RWPE2 (cell line): ENCODE measurements at regions not wholly inside any gene's neighbourhood (a gene's known extent, or its start where the extent isn't known, plus 50 kb on each side); places are given as distances from the start of the nearest gene placed in this dataset.
"Not testable (repeated sequence)": the region's sequence is repeated elsewhere in the genome, so short reads cannot be mapped to it uniquely, and the experiment has no call there.

Experiments
- ATAC-seq: fragments of 200-7000 bp; cut with Tn5 transposase; 3 replicates; pipeline ENCODE4 v1.9.1; 2021; ENCODE audit warnings: low read depth
- DNase-seq: peaks from one replicate; pipeline ENCODE4 v3.0.0-alpha.2; 2020; ENCODE audit warnings: low spot score
- H3K27ac ChIP-seq: fragments of 450-650 bp; 2 replicates; pipeline ENCODE4 v1.5.1; 2017; ENCODE audit warnings: mild to moderate bottlenecking; ENCODE audit not compliant: poor library complexity, severe bottlenecking
- H3K27me3 ChIP-seq: fragments of 250-450 bp; sonication (Bioruptor Pico); 2 replicates; pipeline ENCODE4 v1.5.1; 2021; ENCODE audit warnings: mild to moderate bottlenecking, moderate library complexity; ENCODE audit not compliant: insufficient read depth, poor library complexity, severe bottlenecking
- H3K36me3 ChIP-seq: fragments of 250-450 bp; sonication (Bioruptor Pico); 2 replicates; pipeline ENCODE4 v1.5.1; 2020; ENCODE audit warnings: low read depth, mild to moderate bottlenecking, moderate library complexity
- H3K4me1 ChIP-seq: fragments of 250-450 bp; sonication (Bioruptor Pico); 2 replicates; pipeline ENCODE4 v1.5.1; 2021; ENCODE audit warnings: mild to moderate bottlenecking, moderate library complexity; ENCODE audit not compliant: insufficient read depth, poor library complexity, severe bottlenecking
- H3K4me3 ChIP-seq: fragments of 250-450 bp; sonication (Bioruptor Pico); 2 replicates; pipeline ENCODE4 v1.5.1; 2021; ENCODE audit warnings: mild to moderate bottlenecking, moderate library complexity; ENCODE audit not compliant: severe bottlenecking
- H3K9me3 ChIP-seq: fragments of 250-450 bp; sonication (Bioruptor Pico); 2 replicates; pipeline ENCODE4 v1.5.1; 2021; ENCODE audit warnings: mild to moderate bottlenecking, moderate library complexity; ENCODE audit not compliant: severe bottlenecking
- TF ChIP-seq, protein P1 (sequence below): fragments of 450-650 bp; IDR thresholded peaks from one replicate; pipeline ENCODE4 v1.5.1; 2017; ENCODE audit warnings: mild to moderate bottlenecking, moderate library complexity; ENCODE audit not compliant: poor library complexity, severe bottlenecking

DNA sequence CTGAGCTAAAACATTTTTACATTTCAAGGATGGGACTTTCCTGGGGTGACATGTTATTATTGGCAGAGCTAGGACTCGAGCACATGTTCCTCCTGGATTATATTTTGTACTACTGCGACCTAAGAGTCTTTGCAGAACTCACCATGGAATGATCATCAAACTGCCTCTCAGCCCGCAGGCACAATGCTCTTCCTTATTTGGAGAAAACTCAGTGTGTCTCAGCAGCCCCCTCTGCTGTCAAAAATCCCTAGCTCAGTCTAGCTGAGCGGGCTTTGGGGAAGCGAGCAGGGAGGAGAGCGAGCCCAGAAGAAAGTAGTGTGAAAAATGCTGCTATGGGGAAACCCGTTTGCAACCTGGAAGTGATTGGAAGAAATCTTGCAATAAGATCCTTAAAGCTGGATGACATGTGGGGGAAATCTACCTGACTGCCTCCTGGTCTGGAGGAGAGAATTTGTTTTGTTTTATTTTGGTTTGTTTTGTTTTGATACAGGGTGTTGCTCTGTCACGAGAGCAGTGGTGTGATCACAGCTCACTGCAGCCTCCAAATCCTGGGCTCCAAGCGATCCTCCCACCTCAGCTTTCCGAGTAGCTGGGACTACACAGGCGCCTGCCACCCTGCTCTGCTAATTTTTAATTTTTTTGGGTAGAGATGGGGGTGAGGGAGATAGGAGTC, 89.9 kb upstream of the CLINT1 start:
- Histone ChIP-seq H3K9me3 (peaks cover 4% of the 10 kb centered on the region), H3K4me3 (no peak overlapping the region), H3K27me3 (no peaks in the 10 kb centered on the region), H3K36me3 (no peaks in the 10 kb centered on the region), H3K4me1 (no peaks in the 10 kb centered on the region), H3K27ac (no peak overlapping the region)
- ATAC-seq, result peak; percentile 100
- TF ChIP-seq, protein P1, sequence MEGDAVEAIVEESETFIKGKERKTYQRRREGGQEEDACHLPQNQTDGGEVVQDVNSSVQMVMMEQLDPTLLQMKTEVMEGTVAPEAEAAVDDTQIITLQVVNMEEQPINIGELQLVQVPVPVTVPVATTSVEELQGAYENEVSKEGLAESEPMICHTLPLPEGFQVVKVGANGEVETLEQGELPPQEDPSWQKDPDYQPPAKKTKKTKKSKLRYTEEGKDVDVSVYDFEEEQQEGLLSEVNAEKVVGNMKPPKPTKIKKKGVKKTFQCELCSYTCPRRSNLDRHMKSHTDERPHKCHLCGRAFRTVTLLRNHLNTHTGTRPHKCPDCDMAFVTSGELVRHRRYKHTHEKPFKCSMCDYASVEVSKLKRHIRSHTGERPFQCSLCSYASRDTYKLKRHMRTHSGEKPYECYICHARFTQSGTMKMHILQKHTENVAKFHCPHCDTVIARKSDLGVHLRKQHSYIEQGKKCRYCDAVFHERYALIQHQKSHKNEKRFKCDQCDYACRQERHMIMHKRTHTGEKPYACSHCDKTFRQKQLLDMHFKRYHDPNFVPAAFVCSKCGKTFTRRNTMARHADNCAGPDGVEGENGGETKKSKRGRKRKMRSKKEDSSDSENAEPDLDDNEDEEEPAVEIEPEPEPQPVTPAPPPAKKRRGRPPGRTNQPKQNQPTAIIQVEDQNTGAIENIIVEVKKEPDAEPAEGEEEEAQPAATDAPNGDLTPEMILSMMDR, result peak; percentile 97
- DNase-seq, result peak; percentile 84

DNA sequence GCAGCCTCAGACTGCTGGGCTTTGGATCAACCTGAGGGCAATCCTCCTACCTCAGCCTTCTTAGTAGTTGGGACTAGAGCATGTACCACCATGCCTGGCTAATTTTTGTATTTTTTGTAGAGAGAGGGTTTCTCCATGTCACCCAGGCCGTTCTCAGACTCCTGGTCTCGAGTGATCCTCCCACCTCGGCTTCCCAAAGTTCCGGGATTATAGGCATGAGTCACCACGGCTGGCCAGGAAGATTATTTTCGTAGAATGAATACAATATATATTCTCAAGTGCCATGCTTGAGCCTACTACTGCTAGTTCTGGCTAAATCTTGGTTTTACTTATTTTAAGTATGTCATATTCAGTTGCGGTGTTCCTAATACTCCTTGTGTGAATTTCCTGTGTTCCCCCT, 88.2 kb upstream of the CLINT1 start:
- TF ChIP-seq, protein P1, result no peak
- Histone ChIP-seq H3K9me3 (peaks cover 4% of the 10 kb centered on the region), H3K36me3 (no peaks in the 10 kb centered on the region)

DNA sequence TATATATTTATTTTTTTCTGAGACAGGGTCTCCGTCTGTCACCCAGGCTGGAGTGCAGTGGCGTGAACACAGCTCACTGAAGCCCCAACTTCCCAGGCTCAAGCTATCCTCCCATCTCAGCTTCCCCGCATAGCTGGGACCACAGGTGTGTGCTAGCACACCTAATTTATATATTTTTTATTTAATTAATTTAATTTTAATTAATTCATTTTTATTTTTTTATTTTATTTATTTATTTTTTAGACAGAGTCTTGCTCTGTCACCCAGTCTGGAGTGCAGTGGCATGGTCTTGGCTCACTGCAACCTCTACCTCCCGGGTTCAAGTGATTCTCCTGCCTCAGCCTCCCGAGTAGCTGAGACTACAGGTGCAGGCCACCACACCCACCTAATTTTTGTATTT, 86.9 kb upstream of the CLINT1 start:
- DNase-seq, H3K27ac ChIP-seq, H3K4me3 ChIP-seq, H3K36me3 ChIP-seq, H3K9me3 ChIP-seq, ATAC-seq, H3K4me1 ChIP-seq, H3K27me3 ChIP-seq: not testable (repeated sequence)

More for the DNA sequence above, 88.2 kb upstream of the CLINT1 start:
- no peak overlapping the region for H3K4me3 ChIP-seq
- H3K27ac ChIP-seq, result no peak overlapping the region
- no peaks in the 10 kb centered on the region for H3K27me3 ChIP-seq
- no peak for ATAC-seq
- H3K4me1 ChIP-seq, result no peaks in the 10 kb centered on the region
- no peak for DNase-seq

DNA sequence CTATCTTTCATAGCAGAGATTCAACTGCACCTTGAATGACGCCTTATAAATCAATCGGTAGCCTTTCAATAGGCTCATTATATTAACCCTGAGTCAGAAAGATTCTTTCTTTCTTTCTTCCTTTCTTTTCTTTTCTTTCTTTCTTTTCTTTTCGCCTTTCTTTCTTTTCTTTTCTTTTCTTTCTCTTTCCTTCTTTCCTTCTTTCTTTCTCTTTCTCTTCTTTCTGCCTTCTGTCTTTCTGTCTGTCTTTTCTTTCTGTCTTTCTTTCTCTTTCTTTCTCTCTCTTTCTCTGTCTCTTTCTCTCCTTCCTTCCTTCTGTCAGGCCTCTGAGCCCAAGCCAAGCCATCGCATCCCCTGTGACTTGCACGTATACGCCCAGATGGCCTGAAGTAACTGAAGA, 86.0 kb upstream of the CLINT1 start:
- TF ChIP-seq, protein P1, result no peak
- Histone ChIP-seq H3K27me3 (no peaks in the 10 kb centered on the region), H3K4me1 (no peaks in the 10 kb centered on the region), H3K27ac (no peak overlapping the region), H3K9me3 (peaks cover 4% of the 10 kb centered on the region), H3K36me3 (no peaks in the 10 kb centered on the region), H3K4me3 (no peak overlapping the region)
- no peak for ATAC-seq
- no peak for DNase-seq

DNA sequence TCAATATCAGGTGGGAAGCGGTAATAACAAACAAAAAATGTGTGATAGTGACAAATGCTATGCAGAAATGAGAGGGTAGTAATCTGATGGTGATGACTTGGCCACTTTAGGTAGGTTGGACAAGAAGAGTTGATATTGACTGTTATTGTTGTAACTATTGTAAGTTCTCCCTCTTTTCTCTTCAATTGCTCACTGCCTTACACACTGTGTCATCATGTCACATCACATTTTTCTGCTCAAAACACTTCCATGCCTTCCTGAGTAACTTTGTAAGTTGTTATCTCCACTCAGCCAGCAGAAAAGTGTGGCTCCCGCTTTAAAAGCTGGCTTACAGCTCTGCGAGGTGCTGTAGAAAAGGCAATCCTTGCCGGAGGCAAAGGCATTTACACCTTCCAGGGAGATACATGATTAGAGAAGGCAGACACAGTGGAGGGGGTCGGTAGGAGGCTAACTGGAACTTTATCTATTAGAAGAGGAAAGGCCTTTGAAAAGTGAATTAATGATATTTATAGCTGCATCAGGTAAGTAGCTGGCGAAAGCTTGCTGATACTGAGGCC, 85.2 kb upstream of the CLINT1 start:
- no peak for ATAC-seq

More for the DNA sequence above, 85.2 kb upstream of the CLINT1 start:
- Histone ChIP-seq H3K9me3 (peaks cover 4% of the 10 kb centered on the region), H3K4me1 (no peaks in the 10 kb centered on the region), H3K36me3 (no peaks in the 10 kb centered on the region), H3K27ac (no peak overlapping the region), H3K27me3 (no peaks in the 10 kb centered on the region), H3K4me3 (no peak overlapping the region)
- DNase-seq, result no peak
- TF ChIP-seq, protein P1, result no peak
